GDM1 (cell line): ENCODE measurements at regions not wholly inside any gene's neighbourhood (a gene's known extent, or its start where the extent isn't known, plus 50 kb on each side); places are given as distances from the start of the nearest gene placed in this dataset.

Experiments
- DNase-seq: peaks from one replicate; lab custom pipeline; 2025; lab: John Stamatoyannopoulos, UW

- DNase-seq: no peak
Measured at GRCh38 chr9:20197976-20198685, 409.3 kb upstream of the SLC24A2 start.

- no peak for DNase-seq
Measured at GRCh38 chr9:20191228-20191840, 402.5 kb upstream of the SLC24A2 start.

GRCh38 chr9:20189871-20190270 lies 401.0 kb upstream of the SLC24A2 start:
- DNase-seq: no peak

GRCh38 chr9:20188616-20189369 lies 400.0 kb upstream of the SLC24A2 start:
- no peak for DNase-seq

GRCh38 chr9:20187318-20187717 lies 398.5 kb upstream of the SLC24A2 start:
- no peak for DNase-seq

GRCh38 chr9:20186823-20187222 lies 398.0 kb upstream of the SLC24A2 start:
- DNase-seq: no peak

GRCh38 chr9:20186231-20186630 lies 397.4 kb upstream of the SLC24A2 start:
- DNase-seq: no peak

- no peak for DNase-seq
Measured at GRCh38 chr9:20184541-20184940, 395.7 kb upstream of the SLC24A2 start.

GRCh38 chr9:20178679-20179078 lies 389.8 kb upstream of the SLC24A2 start:
- DNase-seq: no peak

GRCh38 chr9:20178197-20178596 lies 389.4 kb upstream of the SLC24A2 start:
- no peak for DNase-seq

- DNase-seq: no peak
Measured at GRCh38 chr9:20170122-20170521, 381.3 kb upstream of the SLC24A2 start.

GRCh38 chr9:20152151-20152725 lies 363.4 kb upstream of the SLC24A2 start:
- no peak for DNase-seq

GRCh38 chr9:20148416-20148815 lies 359.6 kb upstream of the SLC24A2 start:
- DNase-seq: no peak

- no peak for DNase-seq
Measured at GRCh38 chr9:20144197-20144596, 355.4 kb upstream of the SLC24A2 start.

GRCh38 chr9:20139763-20140290 lies 351.0 kb upstream of the SLC24A2 start:
- DNase-seq: no peak

GRCh38 chr9:20138841-20139240 lies 350.0 kb upstream of the SLC24A2 start:
- no peak for DNase-seq

GRCh38 chr9:20138116-20138515 lies 349.3 kb upstream of the SLC24A2 start:
- no peak for DNase-seq

- no peak for DNase-seq
Measured at GRCh38 chr9:20137425-20137824, 348.6 kb upstream of the SLC24A2 start.

- DNase-seq: no peak
Measured at GRCh38 chr9:20135119-20135697, 346.4 kb upstream of the SLC24A2 start.

- DNase-seq: no peak
Measured at GRCh38 chr9:20125727-20126126, 336.9 kb upstream of the SLC24A2 start.

GRCh38 chr9:20119566-20119965 lies 330.7 kb upstream of the SLC24A2 start:
- DNase-seq: no peak

GRCh38 chr9:20117986-20118385 lies 329.1 kb upstream of the SLC24A2 start:
- DNase-seq: no peak
